Common myeloid progenitor, CD34-positive (primary cell): ENCODE measurements at regions not wholly inside any gene's neighbourhood (a gene's known extent, or its start where the extent isn't known, plus 50 kb on each side); places are given as distances from the start of the nearest gene placed in this dataset.

Experiments
- CTCF ChIA-PET: fragments of 350-600 bp; sonication (Branson Sonifier 250); formaldehyde crosslinking; loops from one replicate; lab custom pipeline; 2021; ENCODE audit warnings: antibody characterized with exemption; lab: Charles Lee
- POLR2A ChIA-PET: fragments of 350-600 bp; sonication (Branson Sonifier 250); formaldehyde crosslinking; loops from one replicate; lab custom pipeline; 2021; ENCODE audit warnings: antibody characterized with exemption; lab: Charles Lee
- DNase-seq, 3 donors: peaks; one replicate each; pipeline versions ENCODE4 v3.0.0 to v3.0.0-alpha.2; 2013
- H3K27ac ChIP-seq, 2 experiments: 1 replicate in 1 of 2; 2 replicates in 1 of 2; pipeline ENCODE4 v1.7.0; 2013; ENCODE audit warnings: inconsistent platforms in 2 of 2, low read length in 2 of 2, mild to moderate bottlenecking in 2 of 2, low read depth in 1 of 2, moderate library complexity in 1 of 2; ENCODE audit not compliant: severe bottlenecking in 2 of 2, insufficient read depth in 1 of 2, poor library complexity in 1 of 2
- H3K27me3 ChIP-seq, 5 experiments: replicated peaks in 2 of 5; 1 replicate in 3 of 5; 2 replicates in 2 of 5; pipeline versions ENCODE4 v1.6.1 to v1.7.0; 2013; ENCODE audit warnings: low read length in 4 of 5, mild to moderate bottlenecking in 2 of 5, moderate library complexity in 2 of 5, inconsistent platforms in 1 of 5; ENCODE audit not compliant: insufficient read depth in 5 of 5, control insufficient read depth in 4 of 5
- H3K36me3 ChIP-seq, 4 experiments: 1 replicate in 2 of 4; 2 replicates in 2 of 4; pipeline versions ENCODE4 v1.6.1 to v1.7.0; 2013; ENCODE audit warnings: low read length in 3 of 4, control low read depth in 1 of 4, mild to moderate bottlenecking in 1 of 4; ENCODE audit not compliant: control insufficient read depth in 4 of 4, insufficient read depth in 4 of 4
- H3K4me1 ChIP-seq, 4 experiments: 1 replicate in 3 of 4; 2 replicates in 1 of 4; pipeline versions ENCODE4 v1.6.1 to v1.7.1; 2013; ENCODE audit warnings: low read length in 3 of 4, mild to moderate bottlenecking in 3 of 4, control low read depth in 1 of 4, inconsistent platforms in 1 of 4, moderate library complexity in 1 of 4; ENCODE audit not compliant: control insufficient read depth in 4 of 4, insufficient read depth in 4 of 4; ENCODE audit errors: control extremely low read depth in 1 of 4
- H3K4me3 ChIP-seq, 7 experiments: 1 replicate in 4 of 7; 2 replicates in 3 of 7; pipeline versions ENCODE4 v1.5.1 to v1.7.0; 2013; ENCODE audit warnings: mild to moderate bottlenecking in 7 of 7, low read length in 6 of 7, moderate library complexity in 6 of 7, inconsistent platforms in 2 of 7, low read depth in 2 of 7, control low read depth in 1 of 7; ENCODE audit not compliant: insufficient read depth in 4 of 7, control insufficient read depth in 1 of 7; ENCODE audit errors: extremely low read depth in 1 of 7
- H3K9me3 ChIP-seq, 5 experiments: 1 replicate in 4 of 5; 2 replicates in 1 of 5; pipeline versions ENCODE4 v1.6.1 to v1.7.1; 2013; ENCODE audit warnings: low read length in 4 of 5, mild to moderate bottlenecking in 2 of 5, inconsistent platforms in 1 of 5, low read depth in 1 of 5, moderate library complexity in 1 of 5; ENCODE audit not compliant: control insufficient read depth in 4 of 5, insufficient read depth in 2 of 5; ENCODE audit errors: control extremely low read depth in 1 of 5
- WGBS: methylation state at CpG from one replicate; pipeline ENCODE4 v1.1.5; 2013; ENCODE audit not compliant: insufficient coverage; 5-methylcytosine and 5-hydroxymethylcytosine counted together

DNA sequence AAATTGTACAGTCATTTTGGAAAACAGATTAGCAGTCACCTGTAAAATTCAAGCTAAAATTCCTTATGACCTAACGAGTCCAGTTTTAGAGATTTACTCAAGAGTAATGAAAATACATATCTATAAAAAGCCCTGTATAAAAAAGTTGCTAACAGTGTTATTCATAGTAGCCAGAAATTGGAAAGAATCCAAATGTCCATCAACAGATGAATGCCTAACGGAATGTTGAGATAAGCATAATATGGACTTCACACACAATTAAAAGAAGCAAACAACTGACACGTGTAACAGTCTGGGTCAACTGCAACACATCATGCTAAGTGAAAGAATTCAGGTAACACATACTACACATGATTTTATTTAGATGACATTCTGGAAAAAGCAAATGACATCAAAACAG lies 584.8 kb upstream of the AGA start:
- POLR2A ChIA-PET, result no interaction called here
- Histone ChIP-seq H3K27me3 (no peaks in the 10 kb centered on the region), H3K4me3 (no peak overlapping the region), H3K27ac (no peak overlapping the region), H3K4me1 (no peaks in the 10 kb centered on the region), H3K36me3 (no peaks in the 10 kb centered on the region), H3K9me3 (no peaks in the 10 kb centered on the region)
- CTCF ChIA-PET, result interaction anchor here (0.7 kb wide), 1 partner anchor 38 kb away, joined by 3 read pairs; no protein-coding TSS in a partner anchor
- DNase-seq, result no peak
- WGBS, result 100% methylated on average over 1 of the region's 3 CpGs

DNA sequence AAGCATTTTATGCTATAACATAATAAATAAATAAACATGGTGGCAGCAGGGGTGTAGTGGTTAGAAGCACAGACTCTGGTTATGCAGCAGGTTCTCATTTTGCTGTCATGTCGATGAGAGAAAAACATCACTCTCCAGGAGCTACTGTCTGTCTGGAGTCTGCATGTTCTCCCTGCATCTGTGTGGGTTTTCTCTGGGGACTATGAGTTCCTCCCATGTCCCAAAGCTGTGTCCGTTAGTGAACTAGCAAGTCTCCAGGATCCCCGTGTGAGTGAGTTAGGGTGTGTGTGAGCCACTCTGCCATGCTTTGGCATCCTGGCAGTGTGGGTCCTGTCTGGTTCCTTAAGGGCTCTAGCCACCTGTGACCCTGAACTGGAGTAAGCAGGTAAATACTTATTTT lies 585.6 kb upstream of the AGA start:
- no peaks in the 10 kb centered on the region for H3K9me3 ChIP-seq
- no peak overlapping the region for H3K27ac ChIP-seq
- ChIA-PET CTCF (no interaction called here), POLR2A (no interaction called here)
- no peaks in the 10 kb centered on the region for H3K4me1 ChIP-seq
- WGBS, result 100% methylated on average over 1 of the region's 3 CpGs
- H3K36me3 ChIP-seq, result no peaks in the 10 kb centered on the region
- no peaks in the 10 kb centered on the region for H3K27me3 ChIP-seq
- no peak for DNase-seq
- H3K4me3 ChIP-seq, result no peak overlapping the region

GRCh38 chr4:178028481-178028880 lies 586.2 kb upstream of the AGA start:
- Histone ChIP-seq H3K4me3 (no peak overlapping the region), H3K36me3 (no peaks in the 10 kb centered on the region), H3K9me3 (no peaks in the 10 kb centered on the region), H3K27me3 (no peaks in the 10 kb centered on the region), H3K27ac (no peak overlapping the region), H3K4me1 (no peaks in the 10 kb centered on the region)
- DNase-seq, result no peak
- ChIA-PET CTCF (no interaction called here), POLR2A (no interaction called here)
- WGBS, result 100% methylated on average over 1 of the region's 2 CpGs

DNA sequence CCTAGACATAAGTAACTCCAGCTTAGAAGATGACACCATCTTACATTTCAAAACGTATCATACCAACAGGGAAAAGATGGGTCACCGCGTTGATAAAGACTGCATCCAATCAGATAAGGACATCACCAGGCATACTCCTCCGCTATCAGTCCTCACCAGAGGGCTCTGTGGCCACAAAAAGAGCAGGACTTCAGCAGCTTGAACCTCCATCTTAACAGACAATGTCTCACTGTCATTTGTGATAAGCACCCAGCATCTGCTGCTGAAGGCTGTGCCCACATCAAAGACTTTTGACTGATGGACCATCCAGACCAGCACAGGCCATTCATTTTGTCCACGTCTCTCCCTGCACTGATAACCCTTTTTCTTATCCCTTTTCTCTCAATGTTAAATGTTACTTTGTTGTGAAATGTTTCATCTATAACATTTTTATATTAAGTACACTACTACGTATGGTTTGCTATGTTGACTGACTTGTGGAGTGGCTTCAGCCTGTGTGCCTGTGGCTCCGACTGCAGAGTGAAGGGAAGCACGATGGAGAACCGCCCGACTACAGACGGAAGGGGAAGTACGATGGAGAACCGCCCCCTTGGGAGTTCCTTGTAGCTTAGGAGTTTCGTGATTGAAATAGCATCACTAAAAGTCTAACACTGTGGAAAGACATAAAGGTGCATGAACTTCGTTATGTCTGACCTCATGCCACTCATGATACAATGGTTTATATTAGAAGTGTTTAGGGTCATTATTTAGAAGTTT lies 595.4 kb upstream of the AGA start:
- Histone ChIP-seq H3K4me3 (no peak overlapping the region), H3K9me3 (no peaks in the 10 kb centered on the region), H3K27me3 (no peaks in the 10 kb centered on the region), H3K4me1 (no peaks in the 10 kb centered on the region), H3K36me3 (no peaks in the 10 kb centered on the region), H3K27ac (no peak overlapping the region)
- WGBS, result 87% methylated on average over 9 of the region's 15 CpGs
- DNase-seq, result peak in 1 of 3 donors; percentile 0
- ChIA-PET CTCF (interaction anchor here (0.9 kb wide), 1 partner anchor 49 kb away, joined by 3 read pairs; no protein-coding TSS in a partner anchor), POLR2A (no interaction called here)

DNA sequence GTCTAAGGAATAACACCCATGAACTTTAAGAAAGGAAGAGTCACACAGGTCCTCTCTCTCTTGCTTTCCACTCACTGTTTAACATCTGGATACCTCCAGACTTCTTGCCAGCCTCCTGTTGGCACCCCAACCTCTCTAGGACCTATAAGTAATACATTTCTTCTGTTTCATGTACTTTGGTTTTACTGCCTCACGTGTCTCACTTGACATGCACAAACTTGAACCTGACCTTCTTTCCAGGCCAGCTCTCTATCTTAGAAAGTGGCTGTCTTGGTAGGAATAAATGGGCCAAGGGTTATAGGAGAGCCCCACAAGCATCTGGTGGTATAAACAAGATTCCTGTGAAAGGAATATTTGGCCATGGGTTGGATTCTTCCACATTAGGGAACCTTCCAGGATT lies 614.8 kb upstream of the AGA start:
- Histone ChIP-seq H3K4me1 (no peaks in the 10 kb centered on the region), H3K27ac (no peak overlapping the region), H3K27me3 (no peaks in the 10 kb centered on the region), H3K9me3 (no peaks in the 10 kb centered on the region), H3K4me3 (no peak overlapping the region), H3K36me3 (no peaks in the 10 kb centered on the region)
- ChIA-PET CTCF (no interaction called here), POLR2A (no interaction called here)
- WGBS, result no CpG with 5 or more reads among the region's 1 CpG
- no peak for DNase-seq

- ChIA-PET POLR2A (no interaction called here), CTCF (interaction anchor here (2.7 kb wide), 1 partner anchor 10 kb away, joined by 6 read pairs; no protein-coding TSS in a partner anchor)
- Histone ChIP-seq H3K9me3 (no peaks in the 10 kb centered on the region), H3K4me1 (no peaks in the 10 kb centered on the region), H3K4me3 (no peak overlapping the region), H3K27me3 (no peaks in the 10 kb centered on the region), H3K36me3 (no peaks in the 10 kb centered on the region), H3K27ac (no peak overlapping the region)
- no peak for DNase-seq
- WGBS, result no CpG with 5 or more reads among the region's 1 CpG
Measured at GRCh38 chr4:178063568-178063967, 621.3 kb upstream of the AGA start.

GRCh38 chr4:178066338-178066941 lies 624.2 kb upstream of the AGA start:
- no peak for DNase-seq
- WGBS, result 100% methylated on average over 1 of the region's 2 CpGs
- ChIA-PET POLR2A (no interaction called here), CTCF (no interaction called here)
- Histone ChIP-seq H3K27me3 (no peaks in the 10 kb centered on the region), H3K36me3 (no peaks in the 10 kb centered on the region), H3K27ac (no peak overlapping the region), H3K4me1 (no peaks in the 10 kb centered on the region), H3K4me3 (no peak overlapping the region), H3K9me3 (no peaks in the 10 kb centered on the region)
